ENCODE measurements at regions not wholly inside any gene's neighbourhood (a gene's known extent, or its start where the extent isn't known, plus 50 kb on each side); places are given as distances from the start of the nearest gene placed in this dataset.

DNA sequence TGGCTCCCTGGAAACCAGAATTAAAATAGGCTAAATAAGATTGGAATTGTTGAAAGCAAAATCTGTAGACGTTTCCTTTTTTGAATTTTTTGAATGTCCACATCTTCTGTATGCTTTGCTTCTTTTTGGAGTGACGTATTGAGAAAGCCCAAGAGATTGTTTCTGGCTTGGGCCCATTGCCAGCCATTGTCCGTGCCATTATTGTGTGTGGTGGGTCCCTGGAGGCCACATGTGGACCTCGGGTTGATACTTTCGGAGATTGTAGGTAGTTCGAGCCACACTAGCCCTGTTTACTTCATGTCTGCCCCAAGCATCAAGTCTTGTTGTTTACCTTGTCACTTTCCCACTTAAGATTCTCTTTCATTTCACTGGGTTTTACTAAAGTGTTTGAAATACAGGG is 106.0 kb downstream of the PALM2AKAP2 start:
- no peak for DNase-seq

DNA sequence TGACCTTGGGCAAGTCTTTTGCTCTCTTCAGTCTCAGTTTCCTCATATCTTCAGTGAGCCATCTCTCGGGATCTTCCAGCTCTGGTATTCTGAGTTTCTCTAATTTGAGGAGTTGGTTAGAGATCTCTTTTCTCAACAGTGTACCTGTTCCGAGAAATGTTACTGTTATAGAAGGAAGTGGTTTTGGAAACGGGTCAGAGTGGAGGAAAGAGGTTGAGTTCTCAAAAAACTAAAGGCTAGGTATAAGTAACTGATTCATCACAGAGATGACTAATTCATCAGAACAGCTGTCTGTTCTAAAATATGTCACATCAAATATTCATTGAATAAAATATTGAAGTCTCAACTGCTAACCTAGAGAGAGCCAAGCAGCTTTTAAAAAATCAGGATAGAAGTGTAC is 106.6 kb downstream of the PALM2AKAP2 start:
- no peak for DNase-seq

- DNase-seq, result no peak
Measured at GRCh38 chr9:109887079-109887478, 107.1 kb downstream of the PALM2AKAP2 start.

GRCh38 chr9:109888695-109889094 is 108.7 kb downstream of the PALM2AKAP2 start:
- DNase-seq, result no peak

DNA sequence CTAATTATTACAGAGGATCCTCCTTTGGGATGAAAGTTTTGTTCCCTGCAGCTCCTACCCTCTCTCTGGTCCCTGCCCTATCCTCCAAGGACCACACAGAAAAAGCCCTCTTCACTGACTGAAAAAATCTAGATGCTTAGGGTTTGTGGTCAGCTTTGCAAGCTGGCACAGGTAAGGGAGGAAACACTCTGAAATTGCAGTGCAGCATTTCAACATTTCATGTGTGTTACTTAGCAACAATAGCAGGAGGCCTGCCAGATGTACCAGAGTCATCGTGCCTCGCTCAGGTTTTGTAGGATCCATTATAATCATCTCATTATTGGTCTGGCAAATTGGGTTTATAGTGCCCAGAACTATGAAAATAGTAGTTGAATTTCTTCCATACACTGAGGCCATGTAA is 109.5 kb downstream of the PALM2AKAP2 start:
- no peak for DNase-seq

- no peak for DNase-seq
Measured at GRCh38 chr9:109893241-109893640, 113.2 kb downstream of the PALM2AKAP2 start.

DNA sequence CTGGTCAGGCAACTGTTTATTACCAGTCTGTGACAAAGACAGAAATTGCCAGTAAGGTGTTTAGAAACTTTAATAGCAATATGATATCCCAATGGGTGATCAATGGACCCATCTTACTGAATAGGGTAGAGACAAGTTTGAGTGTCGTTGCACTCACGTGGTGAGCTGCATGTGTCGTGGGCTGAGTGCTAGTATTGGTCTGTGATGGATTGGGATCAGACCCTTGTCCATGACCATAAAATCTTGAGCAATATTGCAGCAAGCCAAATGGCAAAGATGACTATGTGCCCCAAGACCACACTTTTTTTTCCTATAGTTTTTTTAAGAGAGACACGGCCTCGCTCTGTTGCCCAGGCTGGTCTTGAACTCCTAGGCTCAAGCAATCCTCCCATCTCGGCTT is 114.5 kb downstream of the PALM2AKAP2 start:
- no peak for DNase-seq

DNA sequence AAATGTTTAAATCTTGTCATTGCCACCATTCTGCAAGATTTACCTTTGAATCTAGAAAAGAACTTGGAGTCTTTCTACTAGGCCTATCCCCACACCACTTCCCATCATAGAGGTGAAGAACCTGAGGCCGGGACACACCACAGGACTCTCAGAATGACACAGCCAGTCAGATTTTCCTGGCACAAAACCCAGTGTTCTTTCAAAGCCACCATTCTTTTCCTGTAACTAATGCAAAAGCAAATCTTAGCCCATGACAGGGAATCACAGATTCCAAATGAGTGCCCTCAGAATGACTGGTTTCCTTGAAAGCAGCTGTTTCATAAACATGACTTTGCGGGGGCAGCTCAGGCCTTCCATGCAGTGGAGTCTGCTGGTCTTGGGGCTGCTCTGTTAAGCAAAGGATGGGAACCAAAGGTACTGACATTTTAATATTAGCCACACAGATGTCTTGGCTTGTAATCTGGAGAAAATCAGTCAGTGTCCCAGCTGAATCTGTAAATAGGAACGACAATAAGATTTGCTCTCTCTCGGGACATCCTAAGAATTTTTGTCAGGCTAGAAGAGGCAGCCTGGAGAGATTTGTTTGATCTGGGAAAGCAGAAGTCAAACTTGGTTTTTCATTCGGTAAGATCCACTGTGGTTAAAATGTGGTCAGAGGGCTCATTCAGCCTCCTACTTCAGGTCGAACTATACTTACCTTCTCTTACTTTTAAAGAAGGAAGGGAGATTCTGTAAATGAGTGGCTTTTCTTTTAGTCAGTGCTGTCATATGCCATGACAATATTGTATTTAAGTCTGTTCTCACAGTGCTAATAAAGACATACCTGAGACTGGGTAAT is 115.1 kb downstream of the PALM2AKAP2 start:
- no peak for DNase-seq

DNA sequence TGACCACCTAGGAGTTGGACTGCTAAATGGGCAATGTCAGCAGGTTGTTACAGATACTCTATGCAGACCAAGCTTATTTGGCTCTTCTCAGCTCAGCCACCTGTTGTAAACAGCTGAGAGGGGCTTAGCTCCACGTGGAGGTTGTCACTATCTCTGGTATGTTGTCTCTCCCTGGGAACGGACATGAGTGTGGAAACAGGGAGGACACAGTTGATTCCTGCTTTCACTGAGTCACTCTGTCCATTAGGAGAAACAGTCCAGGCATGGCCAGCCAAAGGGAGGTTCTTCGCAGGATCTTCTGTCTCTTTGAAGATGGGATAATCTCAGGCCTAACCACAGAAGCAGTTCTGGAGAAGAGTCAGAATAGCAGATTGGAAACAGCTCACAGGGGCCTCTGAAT is 121.2 kb downstream of the PALM2AKAP2 start:
- no peak for DNase-seq

DNA sequence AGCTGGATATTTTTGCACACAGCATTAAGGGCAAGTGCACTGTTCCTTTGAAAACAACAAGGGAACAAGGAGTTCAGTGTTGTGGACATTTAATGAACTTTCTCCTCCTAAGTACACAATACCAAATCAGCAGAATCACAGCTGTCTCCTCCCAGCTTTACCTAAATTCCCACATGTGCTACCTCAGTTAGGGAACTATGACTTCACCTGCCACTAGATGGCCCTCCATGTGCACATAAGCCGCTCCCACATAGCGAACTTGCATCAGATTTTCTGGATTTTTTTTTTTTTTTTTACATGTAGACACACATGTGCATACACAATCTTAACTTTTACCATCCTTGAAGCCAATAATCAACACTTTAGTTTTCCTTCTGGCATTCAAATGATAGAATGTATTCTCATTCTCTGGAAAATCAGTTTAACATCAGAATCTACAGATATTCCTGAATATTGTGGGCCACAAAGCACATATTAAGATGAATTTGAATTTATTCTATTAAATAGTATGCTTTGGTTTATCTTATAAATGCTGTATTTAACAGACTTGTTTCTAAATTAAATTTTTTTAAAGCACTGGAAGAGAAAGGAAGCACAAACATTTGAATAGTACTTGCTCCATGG is 123.6 kb downstream of the PALM2AKAP2 start:
- peak; percentile 26 for DNase-seq

DNA sequence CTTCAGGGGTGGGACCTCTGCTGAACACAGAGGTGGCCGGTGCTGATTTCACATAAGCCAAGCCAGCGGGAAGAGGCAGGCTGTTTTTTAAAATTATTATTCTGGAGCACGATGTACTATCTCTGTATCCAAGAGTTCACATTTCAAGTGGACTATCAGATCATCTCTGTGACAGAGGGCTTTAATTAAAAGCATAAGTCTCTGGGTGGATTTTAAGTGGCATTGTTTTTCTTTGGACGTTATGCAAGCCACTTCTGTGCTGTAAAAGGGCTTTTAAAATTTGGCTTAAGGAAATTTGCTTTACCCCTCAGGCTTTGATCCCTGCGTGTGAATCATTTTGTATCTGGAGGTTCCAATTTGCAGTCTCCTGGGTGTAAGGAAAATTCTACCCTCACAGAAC is 124.7 kb downstream of the PALM2AKAP2 start:
- no peak for DNase-seq

DNA sequence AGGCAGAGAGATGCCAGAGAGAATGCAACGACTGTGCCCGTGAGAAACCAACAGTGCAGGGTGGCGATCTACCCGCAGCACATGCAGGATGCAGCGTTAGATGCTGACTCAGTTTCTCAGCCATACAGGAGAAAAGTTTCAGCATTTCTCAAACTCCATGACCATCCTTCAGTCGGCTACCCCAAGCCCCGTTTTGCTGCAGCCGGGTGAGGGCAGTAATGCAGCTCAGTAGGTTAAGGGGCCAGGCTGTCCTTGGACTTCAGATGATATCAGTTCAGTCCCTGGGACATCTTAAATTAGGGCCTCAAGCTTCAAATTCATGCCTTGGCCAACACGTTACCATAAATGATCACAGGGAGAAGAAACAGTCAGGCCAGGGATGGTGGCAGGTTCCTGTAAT is 125.5 kb downstream of the PALM2AKAP2 start:
- DNase-seq, result no peak

DNA sequence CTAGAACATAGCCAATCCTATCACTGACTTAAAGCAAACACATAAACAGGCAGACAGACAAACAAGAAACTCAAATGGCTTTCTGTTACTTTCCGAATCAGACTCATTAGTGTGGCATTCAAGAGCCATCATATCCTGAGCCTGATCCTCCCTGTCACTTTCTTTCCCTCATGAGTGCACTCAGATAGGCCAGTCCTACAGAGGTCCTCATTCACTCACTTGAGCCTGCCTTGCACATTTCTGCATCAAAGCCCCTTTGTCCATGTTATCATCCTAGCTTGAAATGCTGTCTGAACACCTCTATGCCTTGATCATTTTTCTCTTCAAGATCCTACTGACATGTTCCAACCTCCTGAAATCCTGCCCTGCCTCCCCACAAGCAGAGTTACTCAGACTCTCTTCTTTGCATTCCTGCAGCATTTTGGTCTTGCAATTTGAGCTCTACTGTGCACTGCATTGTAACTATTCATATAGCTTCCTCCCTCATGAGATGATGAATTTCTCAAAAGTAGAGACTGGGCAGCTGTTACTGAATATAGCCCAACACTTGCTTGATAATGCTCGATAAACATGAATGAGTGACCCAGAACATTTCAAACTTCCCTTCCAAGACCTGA is 126.9 kb downstream of the PALM2AKAP2 start:
- no peak for DNase-seq

GRCh38 chr9:109907400-109907799 is 127.4 kb downstream of the PALM2AKAP2 start:
- no peak for DNase-seq

DNA sequence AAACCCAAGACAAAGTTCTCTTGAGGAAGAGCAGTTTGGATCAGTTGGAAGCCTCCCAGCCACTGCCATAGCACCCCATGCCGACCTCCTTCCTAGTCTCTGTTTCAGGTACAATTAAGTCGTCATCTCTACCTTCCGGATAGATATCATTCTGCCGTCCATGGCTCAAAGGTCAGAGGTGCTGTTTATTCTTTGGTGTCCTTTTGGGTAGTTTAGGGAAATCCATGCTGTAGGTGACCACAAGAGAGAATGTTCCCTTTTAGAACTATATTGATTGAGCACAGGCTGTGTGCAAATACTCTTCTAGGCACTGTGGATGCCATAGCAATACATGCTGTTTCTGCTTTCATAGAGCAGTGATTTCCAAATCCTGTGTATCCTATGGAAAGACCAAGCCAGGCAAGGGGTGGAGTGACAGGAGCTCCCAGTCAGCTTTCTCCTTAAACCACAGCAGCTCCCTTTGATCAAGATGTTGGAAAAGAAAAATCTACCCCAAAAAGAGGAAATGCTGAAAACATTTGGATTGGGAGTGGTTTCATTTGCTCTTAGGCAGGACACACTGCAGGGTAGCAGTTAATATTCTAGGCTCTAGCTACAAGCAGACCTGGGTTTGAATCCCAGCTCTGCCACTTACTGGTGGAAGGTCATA is 127.9 kb downstream of the PALM2AKAP2 start:
- DNase-seq, result no peak

- no peak for DNase-seq
Measured at GRCh38 chr9:109908459-109909390, 128.7 kb downstream of the PALM2AKAP2 start.

- DNase-seq, result no peak
Measured at GRCh38 chr9:109910671-109911518, 130.9 kb downstream of the PALM2AKAP2 start.

GRCh38 chr9:109912082-109912582 is 132.1 kb downstream of the PALM2AKAP2 start:
- DNase-seq, result no peak

GRCh38 chr9:109912726-109913460 is 132.9 kb downstream of the PALM2AKAP2 start:
- DNase-seq, result no peak

- DNase-seq, result no peak
Measured at GRCh38 chr9:109913461-109913810, 133.4 kb downstream of the PALM2AKAP2 start.
